Anterior cingulate cortex (tissue), 58 donors: ENCODE measurements at regions not wholly inside any gene's neighbourhood (a gene's known extent, or its start where the extent isn't known, plus 50 kb on each side); places are given as distances from the start of the nearest gene placed in this dataset.
"Not testable (repeated sequence)": the region's sequence is repeated elsewhere in the genome, so short reads cannot be mapped to it uniquely, and the experiment has no call there.

Experiments used
- DNase-seq, 58 donors: peaks; one replicate each; lab custom pipeline; 2025; lab: John Stamatoyannopoulos, UW

GRCh38 chr5:27473307-27474046 is 435.1 kb upstream of the CDH9 start:
- DNase-seq = no peak

- DNase-seq = no peak
These were observed 434.5 kb upstream of the CDH9 start for GRCh38 chr5:27472871-27473270.

GRCh38 chr5:27472000-27472763 is 433.8 kb upstream of the CDH9 start:
- no peak for DNase-seq

GRCh38 chr5:27466959-27467358 is 428.6 kb upstream of the CDH9 start:
- DNase-seq = no peak

GRCh38 chr5:27465140-27465539 is 426.8 kb upstream of the CDH9 start:
- no peak for DNase-seq

- DNase-seq = no peak
These were observed 425.2 kb upstream of the CDH9 start for GRCh38 chr5:27463446-27464149.

DNA sequence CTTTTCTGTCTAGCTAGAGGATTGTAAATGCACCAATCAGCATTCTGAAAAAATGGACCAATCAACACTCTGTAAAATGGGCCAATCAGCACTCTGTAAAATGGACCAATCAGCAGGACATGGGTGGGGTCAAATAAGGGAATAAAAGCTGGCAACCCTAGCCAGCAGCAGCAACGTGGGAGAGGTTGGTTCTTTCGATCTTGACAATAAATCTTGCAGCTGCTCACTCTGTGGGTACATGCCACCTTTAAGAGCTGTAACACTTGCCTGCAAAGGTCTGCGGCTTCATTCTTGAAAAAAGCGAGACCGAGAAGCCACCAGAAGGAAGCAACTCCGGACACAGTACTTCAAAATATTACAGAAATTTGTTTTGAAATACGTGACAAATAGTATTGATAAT is 424.6 kb upstream of the CDH9 start:
- no peak for DNase-seq

GRCh38 chr5:27458287-27458686 is 419.9 kb upstream of the CDH9 start:
- no peak for DNase-seq

- no peak for DNase-seq
These were observed 413.0 kb upstream of the CDH9 start for GRCh38 chr5:27451377-27451776.

DNA sequence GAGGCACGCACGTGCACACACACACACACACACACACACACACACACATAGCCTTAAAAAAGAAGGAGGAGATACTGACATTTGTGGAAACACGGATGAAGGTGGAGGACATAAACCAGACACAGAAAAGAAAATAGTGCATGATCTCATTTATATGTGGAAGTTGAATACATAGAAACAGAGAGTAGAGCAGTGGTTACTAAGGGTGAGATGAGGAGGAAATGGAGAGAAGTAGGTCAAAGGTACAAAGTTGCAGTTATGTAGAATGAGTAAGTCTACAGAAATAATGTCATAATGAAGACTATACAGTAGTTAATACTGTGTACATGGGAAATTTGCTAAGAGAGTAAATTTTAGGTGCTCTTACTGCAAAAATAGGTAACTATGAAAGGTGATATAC is 412.2 kb upstream of the CDH9 start:
- DNase-seq = no peak

DNA sequence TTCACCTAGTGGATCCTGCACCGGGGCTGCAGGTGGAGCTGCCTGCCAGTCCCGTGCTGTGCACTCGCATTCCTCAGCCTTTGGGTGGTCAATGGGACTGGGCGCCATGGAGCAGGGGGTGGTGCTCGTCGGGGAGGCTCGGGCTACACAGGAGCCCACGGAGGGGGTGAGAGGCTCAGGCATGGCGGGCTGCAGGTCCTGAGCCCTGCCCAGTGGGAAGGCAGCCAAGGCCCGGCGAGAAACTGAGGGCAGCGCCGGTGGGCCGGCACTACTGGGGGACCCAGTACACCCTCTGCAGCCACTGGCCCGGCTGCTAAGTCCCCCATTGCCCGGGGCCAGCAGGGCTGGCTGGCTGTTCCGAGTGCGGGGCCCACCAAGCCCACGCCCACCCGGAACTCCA is 401.0 kb upstream of the CDH9 start:
- not testable (repeated sequence) for DNase-seq

DNA sequence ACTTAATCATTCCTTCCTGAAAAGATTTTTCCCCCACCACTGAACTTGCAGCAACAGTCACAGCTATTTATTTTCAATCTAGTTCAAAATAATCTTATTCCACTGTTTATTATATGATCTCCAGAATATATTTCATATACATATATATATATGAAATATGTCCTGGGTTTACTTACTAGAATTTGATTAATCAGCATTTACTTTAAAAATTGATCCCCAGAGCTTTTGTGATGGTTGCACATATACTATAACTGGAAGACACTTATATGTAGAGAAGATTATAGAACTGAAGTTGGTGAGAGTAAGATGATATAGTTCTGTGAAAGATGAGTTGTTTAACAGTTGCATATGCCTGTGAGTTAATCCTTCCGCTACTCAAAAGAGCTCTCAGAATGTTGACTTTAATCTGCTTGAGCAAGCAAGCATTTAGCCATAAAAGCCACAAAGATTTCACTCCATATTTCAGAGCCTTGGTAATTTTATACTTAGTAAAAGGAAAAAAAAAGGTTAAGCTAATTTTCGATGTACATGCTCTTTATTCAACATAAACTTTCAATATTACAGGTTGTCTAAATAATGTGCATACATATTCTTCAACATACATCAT is 399.3 kb upstream of the CDH9 start:
- no peak for DNase-seq

- DNase-seq = no peak
These were observed 395.9 kb upstream of the CDH9 start for GRCh38 chr5:27434335-27434734.

GRCh38 chr5:27414099-27414498 is 375.7 kb upstream of the CDH9 start:
- DNase-seq = no peak

DNA sequence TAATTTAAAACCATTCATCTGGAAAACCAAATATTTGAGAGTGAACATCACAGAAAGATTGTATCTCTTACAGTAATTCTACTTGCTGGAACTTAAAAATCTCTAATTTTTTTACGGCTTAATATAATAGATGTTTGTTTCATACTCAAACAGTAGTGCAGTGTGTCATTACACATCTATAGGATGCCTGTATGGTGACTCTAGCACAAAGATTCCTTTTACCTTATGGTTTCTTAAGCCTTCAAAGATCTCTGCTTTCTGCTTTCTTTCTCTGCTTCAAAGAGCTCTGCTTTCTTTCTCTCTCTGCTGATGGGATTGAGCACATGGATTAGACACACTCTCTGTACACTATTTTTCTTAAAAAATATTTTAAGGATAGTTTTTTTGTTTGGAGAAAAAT is 374.0 kb upstream of the CDH9 start:
- no peak for DNase-seq

- DNase-seq = no peak
These were observed 367.6 kb upstream of the CDH9 start for GRCh38 chr5:27406020-27406419.

DNA sequence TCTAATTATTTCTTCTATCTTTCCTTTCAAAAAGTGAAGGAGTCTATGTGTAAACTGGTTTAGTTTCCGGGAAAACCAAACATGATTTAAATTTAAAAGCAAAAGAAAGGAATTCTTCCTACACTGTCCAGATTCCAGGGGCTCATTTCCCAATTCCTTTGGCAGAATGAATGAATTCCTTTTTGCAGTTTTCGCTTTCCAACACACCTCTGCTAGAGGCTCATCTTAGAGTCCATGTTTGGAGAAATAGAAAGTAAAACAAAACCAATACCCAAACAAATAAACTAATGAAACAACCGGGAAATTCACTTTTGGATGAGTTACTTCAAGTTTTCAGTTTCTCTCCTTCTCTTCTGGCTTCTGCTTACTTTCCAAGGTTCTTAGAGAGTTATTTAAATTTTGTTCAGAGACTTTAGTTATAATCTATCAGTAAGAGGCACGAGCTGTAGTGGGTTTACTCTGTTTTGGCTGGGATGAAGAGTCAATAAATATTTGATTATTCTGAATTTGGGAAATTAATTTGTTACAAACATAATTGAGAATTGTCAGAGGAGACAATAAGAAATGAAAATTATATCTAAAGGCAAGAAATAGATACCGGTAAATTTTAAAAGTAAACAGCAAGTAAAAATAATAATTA is 365.0 kb upstream of the CDH9 start:
- no peak for DNase-seq

GRCh38 chr5:27402828-27403227 is 364.4 kb upstream of the CDH9 start:
- no peak for DNase-seq

GRCh38 chr5:27396998-27397397 is 358.6 kb upstream of the CDH9 start:
- no peak for DNase-seq

DNA sequence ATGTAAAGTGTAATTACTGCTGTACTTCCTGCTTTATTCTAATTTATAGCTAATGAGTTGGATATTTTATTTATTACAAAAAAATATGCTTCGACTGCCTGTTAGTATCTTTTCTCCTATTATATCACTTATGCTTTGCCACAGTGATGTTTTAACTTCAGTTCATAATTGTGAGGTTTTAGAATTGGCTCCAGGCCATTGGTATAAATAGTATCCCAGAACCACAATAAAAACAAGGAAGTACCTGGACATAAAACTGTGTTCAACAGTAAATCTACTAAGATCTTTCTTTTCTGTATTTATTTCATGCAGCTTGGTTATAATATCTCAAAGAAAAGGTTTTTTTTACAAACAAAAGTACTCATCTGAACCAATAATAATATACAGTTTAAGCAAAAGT is 354.3 kb upstream of the CDH9 start:
- no peak for DNase-seq

DNA sequence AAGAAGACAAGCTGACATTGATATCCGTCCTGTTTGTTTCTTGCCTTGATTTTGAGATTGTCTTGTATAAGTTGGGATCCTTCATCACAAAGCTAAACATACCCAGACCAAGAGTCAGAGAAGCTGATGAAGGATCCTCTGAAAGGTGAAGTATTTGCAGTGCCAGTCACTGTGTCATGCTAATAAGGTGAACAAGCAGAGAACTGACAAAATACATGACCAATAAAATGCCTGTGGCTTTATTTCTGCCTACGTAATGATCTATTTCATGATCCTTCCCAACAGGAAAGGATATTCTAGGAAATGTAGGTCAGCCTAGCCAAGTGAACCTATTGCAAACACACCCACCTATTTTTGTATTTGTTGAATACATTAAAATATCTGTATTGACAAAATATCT is 351.3 kb upstream of the CDH9 start:
- DNase-seq = no peak
